K562 (cell line): ENCODE measurements at regions not wholly inside any gene's neighbourhood (a gene's known extent, or its start where the extent isn't known, plus 50 kb on each side); places are given as distances from the start of the nearest gene placed in this dataset.

Experiments used
- HOXB6 ChIP-seq: fragments of 250-450 bp; sonication (Bioruptor Pico); IDR thresholded peaks from 2 replicates; pipeline ENCODE4 v1.5.1; 2022; ENCODE audit warnings: mild to moderate bottlenecking, borderline replicate concordance
- KAT8 ChIP-seq: fragments of 450-650 bp; IDR thresholded peaks from 2 replicates; pipeline ENCODE4 v1.6.1; 2016; ENCODE audit warnings: low read depth, mild to moderate bottlenecking
- RBM15 ChIP-seq: fragments of 200-400 bp; formaldehyde crosslinking; IDR thresholded peaks from 2 replicates; pipeline ENCODE4 v1.6.1; 2018; ENCODE audit warnings: mild to moderate bottlenecking, low read length, moderate library complexity; ENCODE audit not compliant: insufficient read depth
- ZNF3 ChIP-seq: fragments of 250-450 bp; sonication (Bioruptor Pico); IDR thresholded peaks from 2 replicates; pipeline ENCODE4 v1.5.0; 2021; ENCODE audit warnings: mild to moderate bottlenecking, moderate library complexity
- TF ChIP-seq, protein P1 (sequence below): fragments of 450-650 bp; IDR thresholded peaks from 2 replicates; pipeline ENCODE4 v1.6.1; 2016; ENCODE audit warnings: low read depth
- TF ChIP-seq, protein P2 (sequence below): fragments of 450-650 bp; formaldehyde crosslinking; conservative IDR thresholded peaks from 2 replicates; pipeline ENCODE4 v1.4.0; 2022; ENCODE audit warnings: mild to moderate bottlenecking, missing genetic modification characterization

DNA sequence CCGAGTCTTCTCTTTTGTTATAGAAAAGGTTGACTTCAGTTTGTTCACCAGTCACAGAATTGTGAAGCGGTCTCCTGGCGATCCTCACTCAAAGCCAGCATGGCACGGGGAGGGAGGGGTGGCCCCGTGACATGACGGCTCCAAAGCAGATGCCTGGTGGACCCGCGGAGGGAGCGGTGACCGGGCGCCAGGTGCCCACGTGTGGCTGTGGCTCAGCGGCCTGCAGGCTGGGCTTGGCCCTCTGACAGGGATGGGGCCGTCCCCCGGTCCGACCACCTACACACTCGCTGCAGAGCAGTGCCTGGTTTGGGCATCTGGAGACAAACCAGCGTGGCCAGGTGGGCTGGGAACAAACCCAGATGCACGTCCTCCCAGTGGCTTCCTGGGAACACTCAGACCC, 129.1 kb upstream of the SNTG2 start (continued):
- no peak for TF ChIP-seq RBM15
- TF ChIP-seq, protein P1, sequence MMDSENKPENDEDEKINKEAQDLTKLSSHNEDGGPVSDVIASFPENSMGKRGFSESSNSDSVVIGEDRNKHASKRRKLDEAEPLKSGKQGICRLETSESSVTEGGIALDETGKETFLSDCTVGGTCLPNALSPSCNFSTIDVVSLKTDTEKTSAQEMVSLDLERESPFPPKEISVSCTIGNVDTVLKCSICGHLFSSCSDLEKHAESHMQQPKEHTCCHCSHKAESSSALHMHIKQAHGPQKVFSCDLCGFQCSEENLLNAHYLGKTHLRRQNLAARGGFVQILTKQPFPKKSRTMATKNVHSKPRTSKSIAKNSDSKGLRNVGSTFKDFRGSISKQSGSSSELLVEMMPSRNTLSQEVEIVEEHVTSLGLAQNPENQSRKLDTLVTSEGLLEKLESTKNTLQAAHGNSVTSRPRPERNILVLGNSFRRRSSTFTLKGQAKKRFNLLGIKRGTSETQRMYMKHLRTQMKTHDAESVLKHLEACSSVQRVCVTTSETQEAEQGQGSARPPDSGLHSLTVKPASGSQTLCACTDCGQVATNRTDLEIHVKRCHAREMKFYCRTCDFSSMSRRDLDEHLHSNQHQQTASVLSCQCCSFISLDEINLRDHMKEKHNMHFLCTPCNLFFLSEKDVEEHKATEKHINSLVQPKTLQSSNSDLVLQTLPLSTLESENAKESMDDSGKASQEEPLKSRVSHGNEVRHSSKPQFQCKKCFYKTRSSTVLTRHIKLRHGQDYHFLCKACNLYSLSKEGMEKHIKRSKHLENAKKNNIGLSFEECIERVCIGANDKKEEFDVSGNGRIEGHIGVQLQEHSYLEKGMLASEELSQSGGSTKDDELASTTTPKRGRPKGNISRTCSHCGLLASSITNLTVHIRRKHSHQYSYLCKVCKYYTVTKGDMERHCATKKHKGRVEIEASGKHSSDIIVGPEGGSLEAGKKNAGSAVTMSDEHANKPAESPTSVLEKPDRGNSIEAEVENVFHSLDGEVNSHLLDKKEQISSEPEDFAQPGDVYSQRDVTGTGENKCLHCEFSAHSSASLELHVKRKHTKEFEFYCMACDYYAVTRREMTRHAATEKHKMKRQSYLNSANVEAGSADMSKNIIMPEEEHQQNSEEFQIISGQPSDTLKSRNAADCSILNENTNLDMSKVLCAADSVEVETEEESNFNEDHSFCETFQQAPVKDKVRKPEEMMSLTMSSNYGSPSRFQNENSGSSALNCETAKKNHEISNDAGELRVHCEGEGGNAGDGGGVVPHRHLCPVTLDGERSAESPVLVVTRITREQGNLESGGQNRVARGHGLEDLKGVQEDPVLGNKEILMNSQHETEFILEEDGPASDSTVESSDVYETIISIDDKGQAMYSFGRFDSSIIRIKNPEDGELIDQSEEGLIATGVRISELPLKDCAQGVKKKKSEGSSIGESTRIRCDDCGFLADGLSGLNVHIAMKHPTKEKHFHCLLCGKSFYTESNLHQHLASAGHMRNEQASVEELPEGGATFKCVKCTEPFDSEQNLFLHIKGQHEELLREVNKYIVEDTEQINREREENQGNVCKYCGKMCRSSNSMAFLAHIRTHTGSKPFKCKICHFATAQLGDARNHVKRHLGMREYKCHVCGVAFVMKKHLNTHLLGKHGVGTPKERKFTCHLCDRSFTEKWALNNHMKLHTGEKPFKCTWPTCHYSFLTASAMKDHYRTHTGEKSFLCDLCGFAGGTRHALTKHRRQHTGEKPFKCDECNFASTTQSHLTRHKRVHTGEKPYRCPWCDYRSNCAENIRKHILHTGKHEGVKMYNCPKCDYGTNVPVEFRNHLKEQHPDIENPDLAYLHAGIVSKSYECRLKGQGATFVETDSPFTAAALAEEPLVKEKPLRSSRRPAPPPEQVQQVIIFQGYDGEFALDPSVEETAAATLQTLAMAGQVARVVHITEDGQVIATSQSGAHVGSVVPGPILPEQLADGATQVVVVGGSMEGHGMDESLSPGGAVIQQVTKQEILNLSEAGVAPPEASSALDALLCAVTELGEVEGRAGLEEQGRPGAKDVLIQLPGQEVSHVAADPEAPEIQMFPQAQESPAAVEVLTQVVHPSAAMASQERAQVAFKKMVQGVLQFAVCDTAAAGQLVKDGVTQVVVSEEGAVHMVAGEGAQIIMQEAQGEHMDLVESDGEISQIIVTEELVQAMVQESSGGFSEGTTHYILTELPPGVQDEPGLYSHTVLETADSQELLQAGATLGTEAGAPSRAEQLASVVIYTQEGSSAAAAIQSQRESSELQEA: no peak
- TF ChIP-seq HOXB6: no peak
- TF ChIP-seq KAT8: no peak
- TF ChIP-seq, protein P2, sequence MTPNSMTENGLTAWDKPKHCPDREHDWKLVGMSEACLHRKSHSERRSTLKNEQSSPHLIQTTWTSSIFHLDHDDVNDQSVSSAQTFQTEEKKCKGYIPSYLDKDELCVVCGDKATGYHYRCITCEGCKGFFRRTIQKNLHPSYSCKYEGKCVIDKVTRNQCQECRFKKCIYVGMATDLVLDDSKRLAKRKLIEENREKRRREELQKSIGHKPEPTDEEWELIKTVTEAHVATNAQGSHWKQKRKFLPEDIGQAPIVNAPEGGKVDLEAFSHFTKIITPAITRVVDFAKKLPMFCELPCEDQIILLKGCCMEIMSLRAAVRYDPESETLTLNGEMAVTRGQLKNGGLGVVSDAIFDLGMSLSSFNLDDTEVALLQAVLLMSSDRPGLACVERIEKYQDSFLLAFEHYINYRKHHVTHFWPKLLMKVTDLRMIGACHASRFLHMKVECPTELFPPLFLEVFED (CRISPR knock-in tag): no peak
- TF ChIP-seq ZNF3 (CRISPR knock-in tag): no peak
